ACC112 (cell line): ENCODE measurements at regions not wholly inside any gene's neighbourhood (a gene's known extent, or its start where the extent isn't known, plus 50 kb on each side); places are given as distances from the start of the nearest gene placed in this dataset.

ENCODE experiments used
- H2AFZ ChIP-seq: fragments of 200-600 bp; sonication (generic); one replicate; pipeline ENCODE4 v1.6.0; 2017; ENCODE audit warnings: antibody characterized with exemption, low read length; ENCODE audit not compliant: unreplicated experiment
- H3K27ac ChIP-seq: fragments of 200-600 bp; sonication (generic); 2 replicates; pipeline ENCODE4 v1.5.1; 2014; ENCODE audit warnings: low read depth, mild to moderate bottlenecking, antibody characterized with exemption, low read length, moderate library complexity
- H3K27me3 ChIP-seq: fragments of 200-600 bp; sonication (generic); 2 replicates; pipeline ENCODE4 v1.6.1; 2014; ENCODE audit warnings: mild to moderate bottlenecking, antibody characterized with exemption, low read length, moderate library complexity, mixed read lengths; ENCODE audit not compliant: insufficient read depth
- H3K36me3 ChIP-seq: fragments of 200-600 bp; sonication (generic); 2 replicates; pipeline ENCODE4 v1.6.1; 2016; ENCODE audit warnings: mild to moderate bottlenecking, antibody characterized with exemption, low read length, moderate library complexity, mixed read lengths; ENCODE audit not compliant: insufficient read depth
- H3K4me1 ChIP-seq: fragments of 200-600 bp; sonication (generic); one replicate; pipeline ENCODE4 v1.6.1; 2016; ENCODE audit warnings: low read length, mixed read lengths; ENCODE audit not compliant: insufficient read depth, unreplicated experiment, control insufficient read depth
- H3K4me3 ChIP-seq: fragments of 200-600 bp; sonication (generic); 2 replicates; pipeline ENCODE4 v1.5.1; 2014; ENCODE audit warnings: mild to moderate bottlenecking, low read depth, low read length
- H3K79me2 ChIP-seq: fragments of 200-600 bp; sonication (generic); one replicate; pipeline ENCODE4 v1.6.0; 2016; ENCODE audit warnings: low read length; ENCODE audit not compliant: control insufficient read depth, unreplicated experiment, insufficient read depth

GRCh38 chr3:70840106-70840870, 527.9 kb upstream of the MDFIC2 start:
- H3K36me3 ChIP-seq: no peaks in the 10 kb centered on the region
- H2AFZ ChIP-seq: no peak overlapping the region
- no peak overlapping the region for H3K4me3 ChIP-seq
- H3K27ac ChIP-seq: no peak overlapping the region
- H3K4me1 ChIP-seq: no peaks in the 10 kb centered on the region
- H3K79me2 ChIP-seq: no peaks in the 10 kb centered on the region
- H3K27me3 ChIP-seq: no peaks in the 10 kb centered on the region

GRCh38 chr3:70833239-70833960, 521.0 kb upstream of the MDFIC2 start:
- no peaks in the 10 kb centered on the region for H3K27me3 ChIP-seq

DNA sequence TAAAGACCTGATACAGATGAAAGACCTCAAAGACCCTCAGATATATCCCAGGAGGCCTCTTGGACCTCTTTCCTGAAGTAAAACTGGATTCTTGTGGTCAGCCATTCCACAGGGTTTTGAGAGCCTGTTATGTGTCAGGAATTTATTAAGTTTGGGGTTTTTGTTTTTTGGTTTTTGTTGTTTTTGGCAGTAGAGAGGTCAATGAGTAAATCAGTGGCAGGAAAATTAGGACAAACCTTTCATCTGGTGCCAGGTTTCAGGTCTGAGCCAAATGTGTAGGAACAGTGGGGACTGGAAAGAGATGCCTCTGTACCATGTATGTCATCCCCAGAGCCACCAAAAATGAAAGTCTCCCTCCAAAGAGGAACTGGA, 520.4 kb upstream of the MDFIC2 start:
- Histone ChIP-seq H3K27ac (peak overlapping the region; percentile 86), H3K4me3 (no peak overlapping the region)

More at GRCh38 chr3:70833239-70833960, 521.0 kb upstream of the MDFIC2 start:
- H3K4me3 ChIP-seq: no peak overlapping the region
- H2AFZ ChIP-seq: no peak overlapping the region
- H3K27ac ChIP-seq: peak overlapping the region; percentile 86
- H3K4me1 ChIP-seq: peaks cover 27% of the 10 kb centered on the region
- H3K36me3 ChIP-seq: no peaks in the 10 kb centered on the region
- no peaks in the 10 kb centered on the region for H3K79me2 ChIP-seq

DNA sequence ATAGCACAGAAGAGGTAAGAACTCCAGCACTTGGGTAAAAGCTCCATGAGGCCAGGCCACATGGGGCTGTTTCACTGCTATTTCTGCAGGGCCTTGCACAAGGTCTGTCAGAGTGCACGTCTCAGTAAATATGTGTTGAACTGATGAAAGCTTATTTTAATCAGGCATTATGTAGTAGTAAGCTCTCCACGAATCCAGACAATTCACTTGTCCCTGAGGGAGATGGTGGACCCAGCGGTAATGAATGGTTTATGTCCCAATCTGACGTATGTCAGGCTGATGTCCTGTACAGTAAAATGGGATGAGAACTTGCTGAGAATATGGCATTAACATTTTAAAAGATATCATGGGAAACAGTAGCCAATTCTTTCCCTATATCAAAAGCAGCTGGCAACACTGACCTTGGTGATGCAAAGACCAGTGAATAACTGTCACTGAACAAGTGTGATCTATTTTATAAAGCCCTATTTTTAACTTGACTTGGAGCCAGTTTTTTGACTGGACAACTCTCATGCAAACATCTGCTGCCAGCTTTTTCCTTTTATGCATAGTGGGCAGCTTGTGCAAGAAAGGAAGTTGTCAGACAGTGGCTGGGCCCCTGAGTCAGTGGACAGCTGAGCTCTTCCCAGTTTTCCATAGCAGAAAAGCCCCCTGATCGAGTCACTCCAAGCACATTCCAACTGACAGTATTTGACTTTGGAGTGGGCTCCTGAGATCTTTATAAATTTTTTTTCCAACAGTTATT, 519.8 kb upstream of the MDFIC2 start:
- Histone ChIP-seq H2AFZ (no peak overlapping the region), H3K27me3 (no peaks in the 10 kb centered on the region), H3K36me3 (no peaks in the 10 kb centered on the region), H3K4me1 (peaks cover 29% of the 10 kb centered on the region), H3K79me2 (no peaks in the 10 kb centered on the region), H3K4me3 (no peak overlapping the region), H3K27ac (peak overlapping the region; percentile 86)

More for the DNA sequence above, 520.4 kb upstream of the MDFIC2 start:
- Histone ChIP-seq H3K79me2 (no peaks in the 10 kb centered on the region), H2AFZ (no peak overlapping the region), H3K4me1 (peaks cover 29% of the 10 kb centered on the region), H3K27me3 (no peaks in the 10 kb centered on the region), H3K36me3 (no peaks in the 10 kb centered on the region)

- Histone ChIP-seq H3K4me3 (peak overlapping the region; percentile 40; the same call in 1 of the 2 replicates), H3K27ac (peak overlapping the region; percentile 14; the same call in 1 of the 2 replicates)
Observed at GRCh38 chr3:70829092-70829491, 516.7 kb upstream of the MDFIC2 start.

DNA sequence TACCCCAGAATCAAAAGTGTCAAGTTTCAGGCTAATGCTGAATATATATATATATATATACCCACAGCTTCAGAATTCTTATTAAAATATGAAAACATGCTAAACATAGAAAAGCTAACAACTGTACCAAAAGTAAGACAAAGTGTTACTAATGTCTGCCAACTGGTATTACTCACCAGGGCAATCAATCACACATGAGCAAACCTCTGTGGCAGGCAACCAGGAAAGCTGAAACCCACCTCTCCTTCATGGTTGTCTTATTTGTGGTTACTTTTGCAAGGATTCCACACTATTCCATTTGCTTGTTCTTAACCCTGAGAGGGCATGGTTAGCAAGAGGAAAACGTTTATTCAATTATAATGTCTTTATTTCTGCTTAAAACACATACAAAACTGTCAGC, 512.3 kb upstream of the MDFIC2 start:
- no peaks in the 10 kb centered on the region for H3K36me3 ChIP-seq
- peaks cover 35% of the 10 kb centered on the region for H3K4me1 ChIP-seq
- no peak overlapping the region for H3K27ac ChIP-seq

More at GRCh38 chr3:70829092-70829491, 516.7 kb upstream of the MDFIC2 start:
- peak overlapping the region; percentile 48 for H2AFZ ChIP-seq
- no peaks in the 10 kb centered on the region for H3K79me2 ChIP-seq
- H3K4me1 ChIP-seq: peaks cover 43% of the 10 kb centered on the region
- no peaks in the 10 kb centered on the region for H3K36me3 ChIP-seq
- no peaks in the 10 kb centered on the region for H3K27me3 ChIP-seq

GRCh38 chr3:70824078-70824477, 511.6 kb upstream of the MDFIC2 start:
- H3K4me3 ChIP-seq: no peak overlapping the region
- no peaks in the 10 kb centered on the region for H3K36me3 ChIP-seq
- H3K27me3 ChIP-seq: no peaks in the 10 kb centered on the region
- H2AFZ ChIP-seq: no peak overlapping the region
- no peaks in the 10 kb centered on the region for H3K79me2 ChIP-seq
- peaks cover 30% of the 10 kb centered on the region for H3K4me1 ChIP-seq
- no peak overlapping the region for H3K27ac ChIP-seq

More for the DNA sequence above, 512.3 kb upstream of the MDFIC2 start:
- no peaks in the 10 kb centered on the region for H3K79me2 ChIP-seq
- no peak overlapping the region for H2AFZ ChIP-seq
- H3K4me3 ChIP-seq: no peak overlapping the region
- H3K27me3 ChIP-seq: no peaks in the 10 kb centered on the region

GRCh38 chr3:70823622-70824021, 511.2 kb upstream of the MDFIC2 start:
- no peak overlapping the region for H2AFZ ChIP-seq
- H3K27me3 ChIP-seq: no peaks in the 10 kb centered on the region
- no peaks in the 10 kb centered on the region for H3K36me3 ChIP-seq
- no peak overlapping the region for H3K27ac ChIP-seq
- no peaks in the 10 kb centered on the region for H3K79me2 ChIP-seq
- H3K4me1 ChIP-seq: peaks cover 26% of the 10 kb centered on the region
- H3K4me3 ChIP-seq: no peak overlapping the region

GRCh38 chr3:70822669-70823068, 510.2 kb upstream of the MDFIC2 start:
- H3K27me3 ChIP-seq: no peaks in the 10 kb centered on the region
- no peak overlapping the region for H2AFZ ChIP-seq
- H3K27ac ChIP-seq: no peak overlapping the region
- H3K79me2 ChIP-seq: no peaks in the 10 kb centered on the region
- H3K4me1 ChIP-seq: peaks cover 22% of the 10 kb centered on the region
- no peaks in the 10 kb centered on the region for H3K36me3 ChIP-seq
- no peak overlapping the region for H3K4me3 ChIP-seq

DNA sequence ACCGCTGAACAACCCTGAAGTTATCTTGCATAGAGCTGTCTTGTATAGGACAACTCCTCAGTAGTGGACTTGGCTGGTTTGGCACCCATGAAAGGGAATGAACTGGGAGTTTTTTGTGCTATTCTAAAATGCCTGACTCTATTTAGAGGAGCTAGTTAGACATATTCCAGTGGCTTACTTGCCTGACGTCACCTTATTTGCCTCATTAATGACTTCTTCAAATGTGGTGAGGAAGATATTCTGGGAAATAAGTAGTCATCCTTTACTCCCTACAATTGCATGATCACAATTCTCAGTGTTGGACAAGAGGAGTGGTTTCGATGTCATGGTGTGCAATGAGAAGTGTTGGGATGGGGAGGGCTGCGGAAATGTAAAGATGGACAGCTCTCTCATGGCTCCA, 509.2 kb upstream of the MDFIC2 start:
- no peaks in the 10 kb centered on the region for H3K27me3 ChIP-seq

More for the DNA sequence above, 509.2 kb upstream of the MDFIC2 start:
- Histone ChIP-seq H3K79me2 (no peaks in the 10 kb centered on the region), H3K27ac (no peak overlapping the region), H3K4me1 (peaks cover 22% of the 10 kb centered on the region), H3K36me3 (no peaks in the 10 kb centered on the region), H2AFZ (no peak overlapping the region), H3K4me3 (no peak overlapping the region)
